Mucosa of descending colon (tissue), 3 donors: ENCODE measurements at regions not wholly inside any gene's neighbourhood (a gene's known extent, or its start where the extent isn't known, plus 50 kb on each side); places are given as distances from the start of the nearest gene placed in this dataset.

Source experiments
- ATAC-seq: fragments of 200-7000 bp; cut with Tn5 transposase; one replicate; pipeline ENCODE4 v1.9.1; 2020; ENCODE audit warnings: mild to moderate bottlenecking, moderate library complexity
- DNase-seq, 3 donors: peaks; one replicate each; pipeline ENCODE4 v3.0.0-alpha.2; 2020
- H3K36me3 ChIP-seq: fragments of 200-600 bp; one replicate; pipeline ENCODE4 v1.8.0; 2021; ENCODE audit warnings: low read depth, mild to moderate bottlenecking
- H3K4me1 ChIP-seq: fragments of 200-600 bp; one replicate; pipeline ENCODE4 v1.8.0; 2021; ENCODE audit warnings: low read depth, mild to moderate bottlenecking
- H3K4me3 ChIP-seq: fragments of 200-600 bp; one replicate; pipeline ENCODE4 v1.8.0; 2021; ENCODE audit warnings: mild to moderate bottlenecking
- H3K9me3 ChIP-seq: fragments of 200-600 bp; one replicate; pipeline ENCODE4 v1.8.0; 2021; ENCODE audit warnings: mild to moderate bottlenecking
- intact Hi-C, 2 donors: fragments of 100-400 bp; cut with DNase I in 1 of 2; cut with micrococcal nuclease in 1 of 2; formaldehyde crosslinking; loops; one replicate each; pipeline versions ENCODE4 v1.11.0 to v1.11.1; 2022; cut with DNase I, micrococcal nuclease
- TF ChIP-seq, protein P1 (sequence below): fragments of 200-600 bp; IDR thresholded peaks from one replicate; pipeline ENCODE4 v1.8.0; 2022; ENCODE audit warnings: antibody characterized with exemption, mild to moderate bottlenecking
- donor health status: DM: no; HTN: no; CAD: no; lungs with moderate emphysema.
- donor health status: DM: no; HTN: no; CAD: no.
- donor health status: DM: no; HTN: yes; CAD: no.

GRCh38 chr6:93550551-93551276 is 131.4 kb upstream of the EPHA7 start:
- no peaks in the 10 kb centered on the region for H3K9me3 ChIP-seq
- no peak overlapping the region for H3K4me3 ChIP-seq
- H3K4me1 ChIP-seq = no peaks in the 10 kb centered on the region
- DNase-seq (no peak), ATAC-seq (no peak)
- intact Hi-C loops = no loop called here
- TF ChIP-seq, protein P1, sequence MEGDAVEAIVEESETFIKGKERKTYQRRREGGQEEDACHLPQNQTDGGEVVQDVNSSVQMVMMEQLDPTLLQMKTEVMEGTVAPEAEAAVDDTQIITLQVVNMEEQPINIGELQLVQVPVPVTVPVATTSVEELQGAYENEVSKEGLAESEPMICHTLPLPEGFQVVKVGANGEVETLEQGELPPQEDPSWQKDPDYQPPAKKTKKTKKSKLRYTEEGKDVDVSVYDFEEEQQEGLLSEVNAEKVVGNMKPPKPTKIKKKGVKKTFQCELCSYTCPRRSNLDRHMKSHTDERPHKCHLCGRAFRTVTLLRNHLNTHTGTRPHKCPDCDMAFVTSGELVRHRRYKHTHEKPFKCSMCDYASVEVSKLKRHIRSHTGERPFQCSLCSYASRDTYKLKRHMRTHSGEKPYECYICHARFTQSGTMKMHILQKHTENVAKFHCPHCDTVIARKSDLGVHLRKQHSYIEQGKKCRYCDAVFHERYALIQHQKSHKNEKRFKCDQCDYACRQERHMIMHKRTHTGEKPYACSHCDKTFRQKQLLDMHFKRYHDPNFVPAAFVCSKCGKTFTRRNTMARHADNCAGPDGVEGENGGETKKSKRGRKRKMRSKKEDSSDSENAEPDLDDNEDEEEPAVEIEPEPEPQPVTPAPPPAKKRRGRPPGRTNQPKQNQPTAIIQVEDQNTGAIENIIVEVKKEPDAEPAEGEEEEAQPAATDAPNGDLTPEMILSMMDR = no peak
- no peaks in the 10 kb centered on the region for H3K36me3 ChIP-seq

- Histone ChIP-seq H3K9me3 (no peaks in the 10 kb centered on the region), H3K36me3 (no peaks in the 10 kb centered on the region), H3K4me1 (no peaks in the 10 kb centered on the region), H3K4me3 (no peak overlapping the region)
- no peak for DNase-seq
- ATAC-seq = no peak
- TF ChIP-seq, protein P1 = no peak
- intact Hi-C loops = no loop called here
Measured at GRCh38 chr6:93549868-93550267, 130.5 kb upstream of the EPHA7 start.

GRCh38 chr6:93524671-93525451 is 105.5 kb upstream of the EPHA7 start:
- H3K4me3 ChIP-seq = no peak overlapping the region
- H3K36me3 ChIP-seq = no peaks in the 10 kb centered on the region
- intact Hi-C loops = no loop called here
- no peaks in the 10 kb centered on the region for H3K4me1 ChIP-seq
- ATAC-seq (no peak), DNase-seq (no peak)
- no peaks in the 10 kb centered on the region for H3K9me3 ChIP-seq
- TF ChIP-seq, protein P1 = no peak

DNA sequence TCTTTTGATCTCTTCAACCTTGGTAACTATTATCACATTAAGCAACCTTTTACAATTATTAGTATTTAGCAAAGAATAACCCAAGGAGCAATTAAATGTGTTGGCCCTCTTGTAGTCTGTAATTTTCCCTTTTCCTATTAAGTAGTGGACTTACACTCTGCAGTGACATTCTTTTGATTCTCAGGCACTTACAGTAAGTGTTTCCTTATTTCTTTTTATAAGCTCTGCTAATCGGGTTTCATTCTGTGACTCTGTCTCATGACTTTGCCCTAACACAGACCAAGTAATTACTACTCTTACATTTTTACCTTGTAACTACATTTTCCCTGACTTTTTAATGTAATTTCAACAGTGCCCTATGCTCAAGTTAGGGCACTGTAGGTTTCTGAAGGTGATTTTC is 104.0 kb upstream of the EPHA7 start:
- TF ChIP-seq, protein P1 = no peak
- ATAC-seq (no peak), DNase-seq (no peak)
- Histone ChIP-seq H3K9me3 (no peaks in the 10 kb centered on the region), H3K36me3 (no peaks in the 10 kb centered on the region), H3K4me3 (no peak overlapping the region), H3K4me1 (no peaks in the 10 kb centered on the region)
- intact Hi-C loops = no loop called here

DNA sequence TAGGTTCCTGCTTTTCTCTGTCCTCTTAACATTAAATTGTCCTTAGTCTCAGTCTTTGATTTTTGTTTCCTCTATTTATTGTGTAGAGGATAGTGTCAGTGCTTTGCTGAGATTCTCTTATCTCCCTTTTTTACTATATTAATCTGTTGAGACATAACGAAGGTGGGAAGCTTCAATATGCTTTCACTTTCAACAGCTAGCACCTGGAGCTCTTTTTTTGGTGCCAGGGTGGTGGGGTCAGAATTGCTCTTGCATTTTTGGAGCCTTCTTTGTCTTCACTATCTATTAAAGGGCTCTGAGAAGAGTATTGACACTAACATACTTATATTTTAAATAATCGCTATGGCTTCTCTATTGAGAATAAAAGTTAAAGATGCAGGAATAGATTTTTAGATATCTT is 97.1 kb upstream of the EPHA7 start:
- H3K4me3 ChIP-seq = no peak overlapping the region
- H3K36me3 ChIP-seq = no peaks in the 10 kb centered on the region
- intact Hi-C loops = no loop called here
- TF ChIP-seq, protein P1 = no peak
- DNase-seq = no peak
- H3K4me1 ChIP-seq = no peaks in the 10 kb centered on the region
- no peak for ATAC-seq
- H3K9me3 ChIP-seq = no peaks in the 10 kb centered on the region
